ENCODE measurements at regions not wholly inside any gene's neighbourhood (a gene's known extent, or its start where the extent isn't known, plus 50 kb on each side); places are given as distances from the start of the nearest gene placed in this dataset.

DNA sequence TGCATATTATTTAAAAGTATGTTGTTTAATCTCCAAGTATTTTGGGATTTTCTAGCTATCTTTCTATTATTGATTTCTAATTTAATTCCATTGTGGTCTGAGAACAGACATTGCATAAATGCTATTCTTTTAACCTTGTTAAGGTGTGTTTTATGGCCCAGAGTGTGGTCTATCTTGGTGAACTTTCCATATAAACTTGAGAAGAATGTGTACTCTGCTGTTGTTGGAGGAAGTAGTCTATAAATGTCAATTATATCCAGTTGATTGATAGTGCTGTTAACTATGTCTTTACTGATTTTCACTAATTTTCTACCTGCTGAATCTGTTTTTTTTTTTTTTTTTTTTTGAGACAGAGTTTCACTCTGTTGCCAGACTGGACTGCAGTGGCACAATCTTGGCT is 180.9 kb downstream of the ZNF621 start:
- peaks cover 5% of the 10 kb centered on the region for H3K9me3 ChIP-seq (ENCODE audit: control insufficient read depth, insufficient read depth, low read length)
- H3K4me3 ChIP-seq (ENCODE audit: low read depth, low read length), result no peak overlapping the region
- H3K4me1 ChIP-seq (ENCODE audit: control insufficient read depth, insufficient read depth, low read length), result no peaks in the 10 kb centered on the region
- no peak for DNase-seq (ENCODE audit: low read depth in 4 of 6, low spot score in 6 of 6)
- H3K27me3 ChIP-seq (ENCODE audit: control insufficient read depth, insufficient read depth, low read length), result no peaks in the 10 kb centered on the region
- H3K36me3 ChIP-seq (ENCODE audit: control insufficient read depth, insufficient read depth, low read length), result no peaks in the 10 kb centered on the region
- no peak overlapping the region for H3K27ac ChIP-seq (ENCODE audit: low read depth, low read length)

DNA sequence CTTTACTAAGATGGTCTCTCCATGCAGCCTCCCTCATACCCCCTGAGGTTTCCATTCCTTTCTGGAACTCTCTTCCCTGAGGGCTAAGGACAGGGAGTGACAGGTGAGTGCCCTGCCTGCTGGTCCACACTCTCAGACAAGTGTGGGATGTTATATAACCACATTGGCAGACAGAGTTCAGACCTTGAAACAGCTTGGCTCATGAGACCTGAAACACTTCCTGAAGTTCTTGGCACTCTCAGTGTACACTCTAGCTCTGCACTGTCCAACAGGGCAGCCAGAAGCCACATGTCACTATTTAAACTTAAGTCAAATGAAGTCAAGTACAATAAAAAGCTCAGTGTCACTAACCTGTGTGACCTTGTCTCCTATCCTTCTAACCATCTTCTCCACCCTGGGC is 188.5 kb downstream of the ZNF621 start:
- Histone ChIP-seq H3K27ac (ENCODE audit: low read depth, low read length) (no peak overlapping the region), H3K4me1 (ENCODE audit: control insufficient read depth, insufficient read depth, low read length) (no peaks in the 10 kb centered on the region), H3K27me3 (ENCODE audit: control insufficient read depth, insufficient read depth, low read length) (no peaks in the 10 kb centered on the region), H3K4me3 (ENCODE audit: low read depth, low read length) (no peak overlapping the region), H3K9me3 (ENCODE audit: control insufficient read depth, insufficient read depth, low read length) (no peaks in the 10 kb centered on the region), H3K36me3 (ENCODE audit: control insufficient read depth, insufficient read depth, low read length) (no peaks in the 10 kb centered on the region)
- DNase-seq (ENCODE audit: low read depth in 4 of 6, low spot score in 6 of 6), result no peak

DNA sequence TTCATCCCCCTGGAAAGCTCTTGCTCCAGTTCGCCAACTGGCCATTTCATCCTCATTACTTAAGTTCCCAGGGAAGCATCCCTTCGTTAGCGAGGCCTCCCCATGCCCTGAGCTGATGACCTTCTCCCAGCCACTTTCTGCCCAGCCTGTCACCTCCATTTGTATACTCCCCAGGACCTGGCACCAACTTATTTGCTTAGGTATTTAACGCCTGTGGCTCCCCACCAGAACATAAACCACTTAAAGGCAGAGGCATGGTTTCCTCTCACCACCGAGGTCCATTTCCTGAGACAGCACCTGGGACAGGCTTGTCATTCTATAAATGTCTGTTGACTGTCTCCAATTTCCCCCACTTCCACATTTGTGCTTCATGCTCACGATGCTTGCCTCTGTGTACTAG is 189.0 kb downstream of the ZNF621 start:
- WGBS (ENCODE audit: insufficient coverage), result 88% methylated on average over 5 of the region's 6 CpGs
- no peaks in the 10 kb centered on the region for H3K4me1 ChIP-seq (ENCODE audit: control insufficient read depth, insufficient read depth, low read length)

DNA sequence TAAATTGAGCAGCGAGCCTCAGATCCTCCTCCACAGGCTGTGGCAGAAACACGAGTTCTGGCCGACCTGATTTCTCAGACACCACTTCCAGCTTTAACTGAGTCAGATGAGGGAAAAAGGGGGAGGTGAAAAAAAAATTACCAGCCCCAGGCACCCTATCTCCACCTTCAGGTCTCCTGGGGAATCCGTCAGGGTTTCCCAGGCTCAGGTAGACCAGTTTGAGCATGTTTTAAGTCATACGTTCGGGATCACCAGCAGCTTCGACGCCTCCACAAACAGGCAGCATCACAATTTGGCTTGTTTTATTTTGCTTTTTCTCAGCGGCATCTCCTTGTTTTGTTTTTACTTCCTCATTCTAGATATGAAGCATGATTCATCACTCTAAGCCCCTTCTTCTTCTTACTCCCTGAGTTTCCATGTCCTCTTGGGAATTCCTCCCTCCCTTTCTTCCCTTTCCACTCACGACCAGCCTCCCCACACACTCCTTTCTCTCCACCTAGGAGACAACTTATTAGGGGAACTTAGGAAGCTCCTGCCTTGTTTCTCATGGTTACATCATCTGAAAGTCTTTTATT is 190.1 kb downstream of the ZNF621 start:
- Histone ChIP-seq H3K9me3 (ENCODE audit: control insufficient read depth, insufficient read depth, low read length) (no peaks in the 10 kb centered on the region), H3K27ac (ENCODE audit: low read depth, low read length) (no peak overlapping the region), H3K36me3 (ENCODE audit: control insufficient read depth, insufficient read depth, low read length) (no peaks in the 10 kb centered on the region), H3K4me3 (ENCODE audit: low read depth, low read length) (no peak overlapping the region), H3K27me3 (ENCODE audit: control insufficient read depth, insufficient read depth, low read length) (no peaks in the 10 kb centered on the region), H3K4me1 (ENCODE audit: control insufficient read depth, insufficient read depth, low read length) (no peaks in the 10 kb centered on the region)
- 88% methylated on average over 7 of the region's 10 CpGs for WGBS (ENCODE audit: insufficient coverage)
- no peak for DNase-seq (ENCODE audit: low read depth in 4 of 6, low spot score in 6 of 6)

More for the DNA sequence above, 189.0 kb downstream of the ZNF621 start:
- Histone ChIP-seq H3K9me3 (ENCODE audit: control insufficient read depth, insufficient read depth, low read length) (no peaks in the 10 kb centered on the region), H3K27ac (ENCODE audit: low read depth, low read length) (no peak overlapping the region), H3K27me3 (ENCODE audit: control insufficient read depth, insufficient read depth, low read length) (no peaks in the 10 kb centered on the region), H3K36me3 (ENCODE audit: control insufficient read depth, insufficient read depth, low read length) (no peaks in the 10 kb centered on the region), H3K4me3 (ENCODE audit: low read depth, low read length) (no peak overlapping the region)
- no peak for DNase-seq (ENCODE audit: low read depth in 4 of 6, low spot score in 6 of 6)

DNA sequence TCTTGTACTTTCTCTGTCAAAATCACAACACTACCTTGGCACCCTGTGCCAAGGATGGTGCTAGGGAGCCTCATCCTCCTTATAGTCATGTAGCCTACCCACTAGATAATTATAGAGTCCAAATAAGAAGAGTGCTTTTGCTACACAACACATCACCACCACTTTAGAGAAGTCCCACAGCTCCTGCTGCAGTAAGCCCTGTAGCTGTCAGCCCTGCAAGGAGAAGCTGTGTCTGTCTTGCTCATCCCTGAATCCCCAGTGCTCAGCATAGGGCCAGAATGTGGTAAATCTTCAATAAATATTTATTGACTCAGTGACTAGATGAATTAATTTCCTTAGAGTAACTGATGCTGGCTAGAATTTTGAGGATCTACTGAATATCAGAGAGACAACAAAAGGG is 190.8 kb downstream of the ZNF621 start:
- no peak for DNase-seq (ENCODE audit: low read depth in 4 of 6, low spot score in 6 of 6)
- Histone ChIP-seq H3K4me1 (ENCODE audit: control insufficient read depth, insufficient read depth, low read length) (peaks cover under 1% of the 10 kb centered on the region), H3K9me3 (ENCODE audit: control insufficient read depth, insufficient read depth, low read length) (no peaks in the 10 kb centered on the region), H3K4me3 (ENCODE audit: low read depth, low read length) (no peak overlapping the region), H3K27ac (ENCODE audit: low read depth, low read length) (no peak overlapping the region), H3K36me3 (ENCODE audit: control insufficient read depth, insufficient read depth, low read length) (no peaks in the 10 kb centered on the region), H3K27me3 (ENCODE audit: control insufficient read depth, insufficient read depth, low read length) (no peaks in the 10 kb centered on the region)

- WGBS (ENCODE audit: insufficient coverage), result no CpG with 5 or more reads among the region's 1 CpG
- H3K4me1 ChIP-seq (ENCODE audit: control insufficient read depth, insufficient read depth, low read length), result peaks cover 4% of the 10 kb centered on the region
- no peak for DNase-seq (ENCODE audit: low read depth in 4 of 6, low spot score in 6 of 6)
These were observed 192.7 kb downstream of the ZNF621 start for GRCh38 chr3:40717471-40717870.

GRCh38 chr3:40718209-40718608 is 193.4 kb downstream of the ZNF621 start:
- Histone ChIP-seq H3K27me3 (ENCODE audit: control insufficient read depth, insufficient read depth, low read length) (no peaks in the 10 kb centered on the region), H3K27ac (ENCODE audit: low read depth, low read length) (no peak overlapping the region), H3K9me3 (ENCODE audit: control insufficient read depth, insufficient read depth, low read length) (no peaks in the 10 kb centered on the region), H3K4me3 (ENCODE audit: low read depth, low read length) (no peak overlapping the region), H3K36me3 (ENCODE audit: control insufficient read depth, insufficient read depth, low read length) (no peaks in the 10 kb centered on the region), H3K4me1 (ENCODE audit: control insufficient read depth, insufficient read depth, low read length) (peaks cover 4% of the 10 kb centered on the region)
- no CpG with 5 or more reads among the region's 1 CpG for WGBS (ENCODE audit: insufficient coverage)
- DNase-seq (ENCODE audit: low read depth in 4 of 6, low spot score in 6 of 6), result no peak

More at GRCh38 chr3:40717471-40717870, 192.7 kb downstream of the ZNF621 start:
- Histone ChIP-seq H3K27ac (ENCODE audit: low read depth, low read length) (no peak overlapping the region), H3K4me3 (ENCODE audit: low read depth, low read length) (no peak overlapping the region), H3K9me3 (ENCODE audit: control insufficient read depth, insufficient read depth, low read length) (no peaks in the 10 kb centered on the region), H3K27me3 (ENCODE audit: control insufficient read depth, insufficient read depth, low read length) (no peaks in the 10 kb centered on the region), H3K36me3 (ENCODE audit: control insufficient read depth, insufficient read depth, low read length) (no peaks in the 10 kb centered on the region)

GRCh38 chr3:40718681-40719080 is 193.9 kb downstream of the ZNF621 start:
- H3K9me3 ChIP-seq (ENCODE audit: control insufficient read depth, insufficient read depth, low read length), result no peaks in the 10 kb centered on the region
- no CpG with 5 or more reads among the region's 1 CpG for WGBS (ENCODE audit: insufficient coverage)
- no peak overlapping the region for H3K4me3 ChIP-seq (ENCODE audit: low read depth, low read length)
- no peaks in the 10 kb centered on the region for H3K27me3 ChIP-seq (ENCODE audit: control insufficient read depth, insufficient read depth, low read length)
- H3K27ac ChIP-seq (ENCODE audit: low read depth, low read length), result no peak overlapping the region
- H3K36me3 ChIP-seq (ENCODE audit: control insufficient read depth, insufficient read depth, low read length), result no peaks in the 10 kb centered on the region
- peaks cover 4% of the 10 kb centered on the region for H3K4me1 ChIP-seq (ENCODE audit: control insufficient read depth, insufficient read depth, low read length)
- DNase-seq (ENCODE audit: low read depth in 4 of 6, low spot score in 6 of 6), result no peak

DNA sequence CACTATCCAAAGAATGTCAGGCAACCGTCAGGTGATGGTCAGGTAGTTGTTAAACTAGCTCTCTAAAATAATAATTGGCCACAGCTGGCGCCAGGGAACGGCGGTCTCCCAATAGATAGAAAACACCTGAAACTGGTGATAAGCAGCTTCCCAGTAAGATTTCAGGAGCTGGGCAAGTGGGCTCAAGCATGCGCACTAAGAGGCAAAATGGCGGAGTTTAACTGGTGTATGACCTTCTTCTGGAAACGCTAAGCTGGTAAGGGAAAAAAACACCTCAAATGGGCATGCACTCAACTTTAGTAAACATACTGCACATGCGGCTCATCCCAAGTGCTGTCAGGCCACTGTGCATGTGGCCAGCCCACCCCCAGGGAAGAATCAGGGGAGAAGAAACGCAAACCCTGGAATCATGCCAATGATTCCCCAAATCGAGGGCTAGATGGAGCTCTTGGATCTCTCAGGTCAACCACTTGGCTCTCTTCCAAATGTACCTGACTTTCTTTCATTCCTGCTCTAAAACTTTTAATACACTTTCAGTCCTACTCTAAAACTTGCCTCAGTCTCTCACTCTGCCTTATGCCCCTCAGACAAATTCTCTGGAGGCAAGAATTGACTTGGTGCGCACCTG is 195.0 kb downstream of the ZNF621 start:
- Histone ChIP-seq H3K27me3 (ENCODE audit: control insufficient read depth, insufficient read depth, low read length) (no peaks in the 10 kb centered on the region), H3K4me3 (ENCODE audit: low read depth, low read length) (no peak overlapping the region), H3K4me1 (ENCODE audit: control insufficient read depth, insufficient read depth, low read length) (peaks cover 4% of the 10 kb centered on the region), H3K27ac (ENCODE audit: low read depth, low read length) (no peak overlapping the region), H3K36me3 (ENCODE audit: control insufficient read depth, insufficient read depth, low read length) (no peaks in the 10 kb centered on the region), H3K9me3 (ENCODE audit: control insufficient read depth, insufficient read depth, low read length) (no peaks in the 10 kb centered on the region)
- WGBS (ENCODE audit: insufficient coverage), result 75% methylated on average over 10 of the region's 11 CpGs
- peak in 2 of 6 donors; percentile 57 to 66 for DNase-seq (ENCODE audit: low read depth in 4 of 6, low spot score in 6 of 6)

DNA sequence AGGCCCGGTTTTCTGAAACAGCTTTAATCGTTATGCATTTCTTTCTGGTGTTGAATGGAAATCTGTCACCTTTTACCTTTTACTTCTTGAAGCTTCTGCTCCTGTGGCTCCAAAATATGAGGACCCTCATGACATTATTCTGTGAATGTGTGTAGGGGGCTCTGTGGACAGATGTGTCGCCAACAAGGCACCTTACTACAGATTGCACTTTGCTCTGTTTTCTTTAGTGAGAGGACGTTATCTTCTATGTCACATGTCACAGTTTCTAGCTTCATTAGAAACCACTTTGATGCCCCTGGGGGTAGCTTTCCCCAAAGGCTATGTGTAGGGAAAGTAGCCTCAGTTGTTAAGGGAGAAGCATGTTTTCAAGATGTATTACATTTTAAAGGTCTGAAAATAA is 195.6 kb downstream of the ZNF621 start:
- H3K36me3 ChIP-seq (ENCODE audit: control insufficient read depth, insufficient read depth, low read length), result no peaks in the 10 kb centered on the region
- DNase-seq (ENCODE audit: low read depth in 4 of 6, low spot score in 6 of 6), result no peak
- H3K4me3 ChIP-seq (ENCODE audit: low read depth, low read length), result no peak overlapping the region
- no peak overlapping the region for H3K27ac ChIP-seq (ENCODE audit: low read depth, low read length)
- H3K4me1 ChIP-seq (ENCODE audit: control insufficient read depth, insufficient read depth, low read length), result peaks cover 4% of the 10 kb centered on the region
- H3K27me3 ChIP-seq (ENCODE audit: control insufficient read depth, insufficient read depth, low read length), result no peaks in the 10 kb centered on the region
- no peaks in the 10 kb centered on the region for H3K9me3 ChIP-seq (ENCODE audit: control insufficient read depth, insufficient read depth, low read length)
- no CpG with 5 or more reads among the region's 4 CpGs for WGBS (ENCODE audit: insufficient coverage)

Measured in spinal cord (tissue), 9 donors.